Thyroid gland (tissue), 4 donors: ENCODE measurements at regions not wholly inside any gene's neighbourhood (a gene's known extent, or its start where the extent isn't known, plus 50 kb on each side); places are given as distances from the start of the nearest gene placed in this dataset.

Experiments used
- CTCF ChIP-seq, 6 experiments: fragments of 200-600 bp in 3 of 6; fragments of 450-650 bp in 3 of 6; sonication (generic) in 3 of 6; IDR thresholded peaks; one replicate each; pipeline ENCODE4 v1.5.1; 2016 to 2019; ENCODE audit warnings: antibody characterized with exemption in 6 of 6, mild to moderate bottlenecking in 2 of 6, inconsistent platforms in 1 of 6, moderate library complexity in 1 of 6
- POLR2A ChIP-seq, 2 donors: fragments of 450-650 bp; IDR thresholded peaks; one replicate each; pipeline ENCODE4 v1.6.1; 2017; ENCODE audit warnings: antibody characterized with exemption in 2 of 2, mild to moderate bottlenecking in 2 of 2, moderate library complexity in 1 of 2

- TF ChIP-seq CTCF (IDR thresholded peaks at IDR 0.05), result no peak
- no peak for TF ChIP-seq POLR2A (IDR thresholded peaks at IDR 0.05)
These were observed 375.5 kb downstream of the ZNF521 start for GRCh38 chr18:24976502-24976901.
